ENCODE measurements at regions not wholly inside any gene's neighbourhood (a gene's known extent, or its start where the extent isn't known, plus 50 kb on each side); places are given as distances from the start of the nearest gene placed in this dataset.

DNA sequence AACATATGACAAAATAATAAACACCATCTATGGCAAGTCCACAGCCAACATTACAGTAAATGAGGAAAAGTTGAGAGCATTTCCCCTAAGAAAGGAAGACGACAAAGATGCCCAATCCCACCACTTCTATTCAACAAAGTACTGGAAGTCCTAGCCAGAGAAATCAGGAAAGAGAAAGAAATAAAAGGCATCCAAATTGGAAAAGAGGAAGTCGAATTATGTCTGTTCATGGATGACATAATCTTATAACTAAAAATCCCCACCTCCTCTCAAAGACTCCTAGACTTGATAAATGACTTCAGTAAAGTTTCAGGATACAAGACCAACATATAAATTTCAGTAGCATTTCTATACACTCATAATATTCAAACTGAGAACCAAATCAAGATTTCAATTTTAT, 288.5 kb upstream of the POT1 start:
- TF ChIP-seq, protein P1, sequence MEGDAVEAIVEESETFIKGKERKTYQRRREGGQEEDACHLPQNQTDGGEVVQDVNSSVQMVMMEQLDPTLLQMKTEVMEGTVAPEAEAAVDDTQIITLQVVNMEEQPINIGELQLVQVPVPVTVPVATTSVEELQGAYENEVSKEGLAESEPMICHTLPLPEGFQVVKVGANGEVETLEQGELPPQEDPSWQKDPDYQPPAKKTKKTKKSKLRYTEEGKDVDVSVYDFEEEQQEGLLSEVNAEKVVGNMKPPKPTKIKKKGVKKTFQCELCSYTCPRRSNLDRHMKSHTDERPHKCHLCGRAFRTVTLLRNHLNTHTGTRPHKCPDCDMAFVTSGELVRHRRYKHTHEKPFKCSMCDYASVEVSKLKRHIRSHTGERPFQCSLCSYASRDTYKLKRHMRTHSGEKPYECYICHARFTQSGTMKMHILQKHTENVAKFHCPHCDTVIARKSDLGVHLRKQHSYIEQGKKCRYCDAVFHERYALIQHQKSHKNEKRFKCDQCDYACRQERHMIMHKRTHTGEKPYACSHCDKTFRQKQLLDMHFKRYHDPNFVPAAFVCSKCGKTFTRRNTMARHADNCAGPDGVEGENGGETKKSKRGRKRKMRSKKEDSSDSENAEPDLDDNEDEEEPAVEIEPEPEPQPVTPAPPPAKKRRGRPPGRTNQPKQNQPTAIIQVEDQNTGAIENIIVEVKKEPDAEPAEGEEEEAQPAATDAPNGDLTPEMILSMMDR (IDR thresholded peaks at IDR 0.05; ENCODE audit: insufficient read depth, low read depth, low read length), result no peak
- TF ChIP-seq EZH2 (IDR thresholded peaks at IDR 0.05; ENCODE audit: insufficient read depth, low read length), result no peak

All from astrocyte (in vitro differentiated cells and primary cell).